ENCODE measurements at regions not wholly inside any gene's neighbourhood (a gene's known extent, or its start where the extent isn't known, plus 50 kb on each side); places are given as distances from the start of the nearest gene placed in this dataset.
"Not testable (repeated sequence)": the region's sequence is repeated elsewhere in the genome, so short reads cannot be mapped to it uniquely, and the experiment has no call there.

DNA sequence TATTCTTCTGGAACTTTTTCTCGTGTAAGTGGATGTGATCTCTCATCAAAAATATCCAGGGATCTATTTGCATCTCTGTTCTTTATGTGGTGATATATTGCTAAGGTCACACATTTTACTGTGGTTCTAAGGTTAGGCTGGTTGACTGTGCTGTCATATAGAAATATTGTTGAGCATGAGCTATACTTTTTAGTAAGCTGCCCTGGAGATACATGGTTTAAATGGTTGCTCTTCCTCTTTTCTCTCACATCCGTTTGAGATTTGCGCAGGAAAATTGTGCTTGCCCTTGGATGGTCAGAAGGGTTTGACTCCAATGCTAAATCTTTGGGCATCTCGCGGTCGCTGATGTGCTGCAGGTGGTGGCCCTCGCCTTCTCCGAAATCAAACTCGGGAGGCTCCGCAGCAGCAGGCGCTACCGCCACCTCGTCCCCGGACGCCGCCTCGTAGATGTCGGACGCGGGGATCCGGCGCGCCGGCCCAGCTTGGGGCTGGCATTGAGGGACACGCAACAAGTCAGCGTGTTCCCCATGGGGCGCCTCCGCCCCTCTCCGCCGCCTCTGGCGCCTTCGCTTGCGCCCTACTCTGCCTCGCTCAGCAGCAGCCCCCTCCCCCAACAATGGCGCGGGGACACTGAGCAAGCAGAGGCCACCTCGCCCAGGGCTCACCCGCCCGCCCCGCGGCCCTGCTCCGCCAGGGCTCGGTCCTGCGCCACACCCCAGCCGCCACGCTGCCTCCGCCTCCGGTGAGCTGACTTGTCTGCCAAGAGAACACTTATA is 154.5 kb downstream of the MSN start:
- peak; percentile 2 to 10 for DNase-seq

GRCh38 chrX:65819983-65820382 is 152.5 kb downstream of the MSN start:
- DNase-seq = not testable (repeated sequence)

GRCh38 chrX:65813245-65813644 is 145.8 kb downstream of the MSN start:
- DNase-seq = no peak

GRCh38 chrX:65811558-65812228 is 144.2 kb downstream of the MSN start:
- DNase-seq = no peak

Measured in inflammatory macrophage treated with lipopolysaccharide for 1 hour (primary cell).